Vagina (tissue), 2 donors: ENCODE measurements at regions not wholly inside any gene's neighbourhood (a gene's known extent, or its start where the extent isn't known, plus 50 kb on each side); places are given as distances from the start of the nearest gene placed in this dataset.

Experiments used
- CTCF ChIP-seq, 3 experiments: fragments of 450-650 bp in 2 of 3; fragments of 200-600 bp in 1 of 3; sonication (generic) in 1 of 3; IDR thresholded peaks; one replicate each; pipeline ENCODE4 v1.5.1; 2017 to 2019; ENCODE audit warnings: antibody characterized with exemption in 3 of 3, mild to moderate bottlenecking in 2 of 3, moderate library complexity in 2 of 3
- POLR2A ChIP-seq, 2 donors: fragments of 450-650 bp; IDR thresholded peaks; one replicate each; pipeline ENCODE4 v1.6.1; 2017; ENCODE audit warnings: antibody characterized with exemption in 2 of 2, mild to moderate bottlenecking in 2 of 2, moderate library complexity in 2 of 2

DNA sequence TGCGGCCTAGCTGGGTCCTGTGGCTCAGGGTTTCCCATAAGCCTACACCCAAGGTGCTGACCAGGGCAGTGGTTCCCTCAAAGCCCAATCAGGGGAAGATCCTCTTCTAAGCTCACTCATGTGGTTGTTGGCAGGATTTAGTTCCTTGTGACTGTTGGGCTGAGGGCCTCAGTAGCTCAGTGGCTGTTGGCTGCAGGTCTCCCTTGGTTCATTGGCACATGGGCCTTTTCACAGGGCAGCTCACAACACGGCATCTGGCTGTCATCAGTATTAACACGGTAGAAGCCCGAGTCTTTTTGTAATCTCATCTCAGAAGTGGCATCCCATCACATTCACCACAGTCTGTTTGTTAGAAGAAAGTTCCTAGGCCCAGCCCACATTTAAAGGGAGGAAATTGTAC lies 188.2 kb upstream of the HMCN1 start:
- TF ChIP-seq POLR2A (IDR thresholded peaks at IDR 0.05), result no peak
- no peak for TF ChIP-seq CTCF (IDR thresholded peaks at IDR 0.05)
